SK-MEL-5 (cell line): ENCODE measurements at regions not wholly inside any gene's neighbourhood (a gene's known extent, or its start where the extent isn't known, plus 50 kb on each side); places are given as distances from the start of the nearest gene placed in this dataset.

Experiments used
- DNase-seq: peaks from one replicate; pipeline ENCODE4 v3.0.0-alpha.2; 2016; ENCODE audit warnings: low read depth, low spot score
- in situ Hi-C: cut with HindIII; loops from 2 replicates; pipeline ENCODE4 v1.10.0; 2016; ENCODE audit warnings: low sequenced_read_pairs, high pct_unique_total_duplicates, low pct_unique_long_range_greater_than_20kb

GRCh38 chr14:85124631-85125290, 405.2 kb upstream of the FLRT2 start:
- in situ Hi-C loops = no loop called here
- no peak for DNase-seq

- no peak for DNase-seq
- in situ Hi-C loops = no loop called here
These were observed 404.7 kb upstream of the FLRT2 start for GRCh38 chr14:85125291-85125670.

GRCh38 chr14:85129921-85130320, 400.0 kb upstream of the FLRT2 start:
- in situ Hi-C loops = no loop called here
- DNase-seq = no peak

GRCh38 chr14:85131226-85131922, 398.6 kb upstream of the FLRT2 start:
- in situ Hi-C loops = no loop called here
- DNase-seq = no peak

- no peak for DNase-seq
- in situ Hi-C loops = no loop called here
These were observed 387.0 kb upstream of the FLRT2 start for GRCh38 chr14:85142982-85143381.

- in situ Hi-C loops = no loop called here
- DNase-seq = no peak
These were observed 383.2 kb upstream of the FLRT2 start for GRCh38 chr14:85146779-85147178.

GRCh38 chr14:85150166-85150565, 379.8 kb upstream of the FLRT2 start:
- DNase-seq = no peak
- in situ Hi-C loops = no loop called here

GRCh38 chr14:85154714-85155113, 375.2 kb upstream of the FLRT2 start:
- DNase-seq = no peak
- in situ Hi-C loops = no loop called here

GRCh38 chr14:85156319-85156718, 373.6 kb upstream of the FLRT2 start:
- in situ Hi-C loops = no loop called here
- no peak for DNase-seq

- no peak for DNase-seq
- in situ Hi-C loops = no loop called here
These were observed 370.2 kb upstream of the FLRT2 start for GRCh38 chr14:85159726-85160125.

- in situ Hi-C loops = no loop called here
- no peak for DNase-seq
These were observed 364.9 kb upstream of the FLRT2 start for GRCh38 chr14:85165094-85165493.

GRCh38 chr14:85169381-85169780, 360.6 kb upstream of the FLRT2 start:
- in situ Hi-C loops = no loop called here
- no peak for DNase-seq

GRCh38 chr14:85172290-85172689, 357.7 kb upstream of the FLRT2 start:
- in situ Hi-C loops = no loop called here
- no peak for DNase-seq

- DNase-seq = no peak
- in situ Hi-C loops = no loop called here
These were observed 357.0 kb upstream of the FLRT2 start for GRCh38 chr14:85172889-85173477.

GRCh38 chr14:85175556-85175955, 354.4 kb upstream of the FLRT2 start:
- no peak for DNase-seq
- in situ Hi-C loops = no loop called here

- in situ Hi-C loops = no loop called here
- no peak for DNase-seq
These were observed 351.1 kb upstream of the FLRT2 start for GRCh38 chr14:85178864-85179263.

- in situ Hi-C loops = no loop called here
- DNase-seq = no peak
These were observed 349.1 kb upstream of the FLRT2 start for GRCh38 chr14:85180876-85181275.

- in situ Hi-C loops = no loop called here
- DNase-seq = no peak
These were observed 347.7 kb upstream of the FLRT2 start for GRCh38 chr14:85182282-85182681.

GRCh38 chr14:85186082-85186481, 343.9 kb upstream of the FLRT2 start:
- in situ Hi-C loops = no loop called here
- DNase-seq = no peak
